Keratinocyte (primary cell): ENCODE measurements at regions not wholly inside any gene's neighbourhood (a gene's known extent, or its start where the extent isn't known, plus 50 kb on each side); places are given as distances from the start of the nearest gene placed in this dataset.

Source experiments
- DNase-seq: peaks from one replicate; pipeline ENCODE4 v3.0.0-alpha.2; 2011; ENCODE audit warnings: low read depth, missing footprints, low spot score
- FAIRE-seq: peaks from 2 replicates; lab custom pipeline; 2011; peaks lifted over from hg19 to GRCh38; lab: Jason Lieb, UNC
- H2AFZ ChIP-seq: 2 replicates; pipeline ENCODE4 v1.6.0; 2012; ENCODE audit warnings: low read length, control low read depth, inconsistent platforms; ENCODE audit not compliant: control insufficient read depth
- H3K27ac ChIP-seq: 2 replicates; pipeline ENCODE4 v1.5.1; 2011; ENCODE audit warnings: low read length; ENCODE audit not compliant: control insufficient read depth, insufficient read depth
- H3K27me3 ChIP-seq: 3 replicates; pipeline ENCODE4 v1.6.0; 2011; ENCODE audit warnings: low read length; ENCODE audit not compliant: control insufficient read depth, insufficient read depth; ENCODE audit errors: extremely low read depth
- H3K36me3 ChIP-seq, 2 experiments: 2 replicates in 1 of 2; 3 replicates in 1 of 2; pipeline ENCODE4 v1.5.1; 2011; ENCODE audit warnings: low read length in 2 of 2, mild to moderate bottlenecking in 1 of 2; ENCODE audit not compliant: control insufficient read depth in 2 of 2, insufficient read depth in 2 of 2; ENCODE audit errors: extremely low read depth in 1 of 2
- H3K4me1 ChIP-seq: 3 replicates; pipeline ENCODE4 v1.5.1; 2011; ENCODE audit warnings: low read length; ENCODE audit not compliant: control insufficient read depth, insufficient read depth; ENCODE audit errors: extremely low read depth
- H3K4me2 ChIP-seq: 3 replicates; pipeline ENCODE4 v1.6.0; 2011; ENCODE audit warnings: low read depth, low read length; ENCODE audit not compliant: control insufficient read depth, insufficient read depth; ENCODE audit errors: extremely low read depth
- H3K4me3 ChIP-seq, 3 experiments: fragments of 200-600 bp in 1 of 3; sonication (generic) in 1 of 3; 2 replicates in 2 of 3; 3 replicates in 1 of 3; pipeline ENCODE4 v1.5.1; 2011 to 2016; ENCODE audit warnings: low read length in 3 of 3, mild to moderate bottlenecking in 3 of 3, control low read depth in 2 of 3, inconsistent platforms in 1 of 3, low read depth in 1 of 3, mixed read lengths in 1 of 3, mixed run types in 1 of 3, moderate library complexity in 1 of 3; ENCODE audit not compliant: control insufficient read depth in 2 of 3, insufficient read depth in 2 of 3; ENCODE audit errors: extremely low read depth in 1 of 3
- H3K79me2 ChIP-seq: 2 replicates; pipeline ENCODE4 v1.6.0; 2012; ENCODE audit warnings: low read length; ENCODE audit not compliant: control insufficient read depth, insufficient read depth
- H3K9ac ChIP-seq: 3 replicates; pipeline ENCODE4 v1.6.0; 2011; ENCODE audit warnings: low read length; ENCODE audit not compliant: control insufficient read depth, insufficient read depth; ENCODE audit errors: extremely low read depth
- H3K9me1 ChIP-seq: 3 replicates; pipeline ENCODE4 v1.6.0; 2011; ENCODE audit warnings: low read length; ENCODE audit not compliant: control insufficient read depth, insufficient read depth; ENCODE audit errors: extremely low read depth
- H3K9me3 ChIP-seq: 2 replicates; pipeline ENCODE4 v1.5.1; 2012; ENCODE audit warnings: low read depth, low read length; ENCODE audit not compliant: control insufficient read depth
- H4K20me1 ChIP-seq: 3 replicates; pipeline ENCODE4 v1.6.0; 2011; ENCODE audit warnings: low read length; ENCODE audit not compliant: control insufficient read depth, insufficient read depth; ENCODE audit errors: extremely low read depth
- EZH2 ChIP-seq: IDR thresholded peaks from one replicate; pipeline ENCODE4 v1.6.1; 2012; ENCODE audit warnings: inconsistent platforms, mild to moderate bottlenecking, low read length, moderate library complexity
- dilution Hi-C: fragments of 300-500 bp; cut with MboI; formaldehyde crosslinking; loops from one replicate; pipeline ENCODE4 v1.7.0; 2020; ENCODE audit warnings: low sequenced_read_pairs; ENCODE audit not compliant: extremely low pct_ligation_motif_present
- TF ChIP-seq, protein P1 (sequence below), 3 experiments: IDR thresholded peaks in 1 of 3; conservative IDR thresholded peaks in 1 of 3; optimal IDR thresholded peaks in 1 of 3; 2 replicates in 2 of 3; 3 replicates in 1 of 3; pipeline versions ENCODE3 to v1.5.1; 2011; ENCODE audit warnings: low read length in 3 of 3, mild to moderate bottlenecking in 3 of 3, moderate library complexity in 2 of 3, control low read depth in 1 of 3, inconsistent platforms in 1 of 3; ENCODE audit not compliant: insufficient read depth in 2 of 3; ENCODE audit errors: extremely low read depth in 1 of 3

DNA sequence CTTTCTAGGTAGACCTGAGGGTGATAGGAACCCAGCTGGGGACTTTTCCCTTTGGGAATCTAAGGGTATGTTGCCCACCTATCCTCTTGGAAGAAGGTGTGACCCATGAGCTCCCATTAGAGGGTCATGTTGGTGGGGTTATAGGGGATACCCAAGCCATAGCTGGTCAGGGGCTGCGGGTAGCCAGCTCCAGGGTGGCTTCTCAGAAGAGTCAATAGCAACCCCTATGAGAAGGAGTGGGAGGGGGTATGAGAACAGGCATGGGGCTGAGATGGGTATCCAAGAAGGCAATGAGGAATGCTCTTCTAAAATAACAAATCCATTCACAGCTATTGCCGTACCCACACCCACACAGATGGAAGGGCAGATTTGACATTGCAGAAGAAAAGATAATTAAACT is 217.8 kb downstream of the UACA start:
- DNase-seq: no peak
- Histone ChIP-seq H3K27me3 (peaks cover 30% of the 10 kb centered on the region), H3K79me2 (no peaks in the 10 kb centered on the region), H4K20me1 (no peaks in the 10 kb centered on the region), H3K4me1 (no peaks in the 10 kb centered on the region), H3K36me3 (no peaks in the 10 kb centered on the region), H3K9me1 (no peaks in the 10 kb centered on the region), H2AFZ (no peak overlapping the region), H3K9ac (no peak overlapping the region), H3K4me3 (no peak overlapping the region), H3K9me3 (no peaks in the 10 kb centered on the region), H3K4me2 (no peak overlapping the region), H3K27ac (no peak overlapping the region)
- dilution Hi-C loops: no loop called here
- no peak for FAIRE-seq
- TF ChIP-seq, protein P1, sequence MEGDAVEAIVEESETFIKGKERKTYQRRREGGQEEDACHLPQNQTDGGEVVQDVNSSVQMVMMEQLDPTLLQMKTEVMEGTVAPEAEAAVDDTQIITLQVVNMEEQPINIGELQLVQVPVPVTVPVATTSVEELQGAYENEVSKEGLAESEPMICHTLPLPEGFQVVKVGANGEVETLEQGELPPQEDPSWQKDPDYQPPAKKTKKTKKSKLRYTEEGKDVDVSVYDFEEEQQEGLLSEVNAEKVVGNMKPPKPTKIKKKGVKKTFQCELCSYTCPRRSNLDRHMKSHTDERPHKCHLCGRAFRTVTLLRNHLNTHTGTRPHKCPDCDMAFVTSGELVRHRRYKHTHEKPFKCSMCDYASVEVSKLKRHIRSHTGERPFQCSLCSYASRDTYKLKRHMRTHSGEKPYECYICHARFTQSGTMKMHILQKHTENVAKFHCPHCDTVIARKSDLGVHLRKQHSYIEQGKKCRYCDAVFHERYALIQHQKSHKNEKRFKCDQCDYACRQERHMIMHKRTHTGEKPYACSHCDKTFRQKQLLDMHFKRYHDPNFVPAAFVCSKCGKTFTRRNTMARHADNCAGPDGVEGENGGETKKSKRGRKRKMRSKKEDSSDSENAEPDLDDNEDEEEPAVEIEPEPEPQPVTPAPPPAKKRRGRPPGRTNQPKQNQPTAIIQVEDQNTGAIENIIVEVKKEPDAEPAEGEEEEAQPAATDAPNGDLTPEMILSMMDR (optimal IDR thresholded peaks at IDR 0.05 in 1 of 3, IDR thresholded peaks at IDR 0.05 in 1 of 3, conservative IDR thresholded peaks at IDR 0.05 in 1 of 3; ENCODE audit: extremely low read depth in 1 of 3, insufficient read depth in 2 of 3, low read length in 3 of 3): no peak
- TF ChIP-seq EZH2: no peak

- TF ChIP-seq EZH2: no peak
- TF ChIP-seq, protein P1 (optimal IDR thresholded peaks at IDR 0.05 in 1 of 3, IDR thresholded peaks at IDR 0.05 in 1 of 3, conservative IDR thresholded peaks at IDR 0.05 in 1 of 3; ENCODE audit: extremely low read depth in 1 of 3, insufficient read depth in 2 of 3, low read length in 3 of 3): no peak
- Histone ChIP-seq H2AFZ (no peak overlapping the region), H3K79me2 (no peaks in the 10 kb centered on the region), H3K27me3 (peaks cover 64% of the 10 kb centered on the region), H3K4me3 (no peak overlapping the region), H3K9me1 (no peaks in the 10 kb centered on the region), H3K36me3 (no peaks in the 10 kb centered on the region), H3K4me2 (no peak overlapping the region), H3K4me1 (no peaks in the 10 kb centered on the region), H4K20me1 (no peaks in the 10 kb centered on the region), H3K27ac (no peak overlapping the region), H3K9me3 (no peaks in the 10 kb centered on the region), H3K9ac (no peak overlapping the region)
- dilution Hi-C loops: no loop called here
- FAIRE-seq: no peak
- no peak for DNase-seq
Measured at GRCh38 chr15:70541511-70541910, 221.8 kb downstream of the UACA start.
